ENCODE measurements at regions not wholly inside any gene's neighbourhood (a gene's known extent, or its start where the extent isn't known, plus 50 kb on each side); places are given as distances from the start of the nearest gene placed in this dataset.

- no peak for TF ChIP-seq CTCF (IDR thresholded peaks at IDR 0.05; ENCODE audit: low read depth, low read length)
- no peak for TF ChIP-seq EZH2phosphoT487 (IDR thresholded peaks at IDR 0.05; ENCODE audit: low read depth)
These were observed 76.0 kb upstream of the ZNF423 start for GRCh38 chr16:49931916-49932315.

Measured in OCI-LY3 (cell line).